ENCODE measurements at regions not wholly inside any gene's neighbourhood (a gene's known extent, or its start where the extent isn't known, plus 50 kb on each side); places are given as distances from the start of the nearest gene placed in this dataset.

GRCh38 chr6:166045860-166046200 lies 121.8 kb downstream of the TBXT start:
- no peak overlapping the region for H3K27ac ChIP-seq
- no peaks in the 10 kb centered on the region for H3K36me3 ChIP-seq
- H3K9me3 ChIP-seq = no peaks in the 10 kb centered on the region
- H3K4me3 ChIP-seq = no peak overlapping the region
- TF ChIP-seq CTCF (IDR thresholded peaks at IDR 0.05) = no peak
- ATAC-seq (ENCODE audit: insufficient number of reproducible peaks, low FRiP score, low read depth) (no peak), DNase-seq (ENCODE audit: low spot score) (no peak)
- no peaks in the 10 kb centered on the region for H3K27me3 ChIP-seq (replicated peaks; ENCODE audit: insufficient read depth)
- no peaks in the 10 kb centered on the region for H3K4me1 ChIP-seq (ENCODE audit: control insufficient read depth in 1 of 2, low read depth in 2 of 2)

- TF ChIP-seq CTCF (IDR thresholded peaks at IDR 0.05) = no peak
- DNase-seq (ENCODE audit: low spot score) = no peak
Observed at GRCh38 chr6:166045173-166045859, 122.3 kb downstream of the TBXT start.

GRCh38 chr6:166041277-166041676 lies 126.4 kb downstream of the TBXT start:
- no peaks in the 10 kb centered on the region for H3K27me3 ChIP-seq (replicated peaks; ENCODE audit: insufficient read depth)
- no peak overlapping the region for H3K4me3 ChIP-seq
- ATAC-seq (ENCODE audit: insufficient number of reproducible peaks, low FRiP score, low read depth) = no peak
- H3K9me3 ChIP-seq = no peaks in the 10 kb centered on the region
- no peak for TF ChIP-seq CTCF (IDR thresholded peaks at IDR 0.05)
- no peak for DNase-seq (ENCODE audit: low spot score)
- no peaks in the 10 kb centered on the region for H3K36me3 ChIP-seq
- no peak overlapping the region for H3K27ac ChIP-seq
- H3K4me1 ChIP-seq (ENCODE audit: control insufficient read depth in 1 of 2, low read depth in 2 of 2) = no peaks in the 10 kb centered on the region

More at GRCh38 chr6:166045173-166045859, 122.3 kb downstream of the TBXT start:
- no peaks in the 10 kb centered on the region for H3K36me3 ChIP-seq
- no peaks in the 10 kb centered on the region for H3K27me3 ChIP-seq (replicated peaks; ENCODE audit: insufficient read depth)
- no peaks in the 10 kb centered on the region for H3K4me1 ChIP-seq (ENCODE audit: control insufficient read depth in 1 of 2, low read depth in 2 of 2)
- no peak for ATAC-seq (ENCODE audit: insufficient number of reproducible peaks, low FRiP score, low read depth)
- H3K9me3 ChIP-seq = no peaks in the 10 kb centered on the region
- no peak overlapping the region for H3K27ac ChIP-seq
- no peak overlapping the region for H3K4me3 ChIP-seq

- Histone ChIP-seq H3K36me3 (no peaks in the 10 kb centered on the region), H3K9me3 (no peaks in the 10 kb centered on the region), H3K4me3 (no peak overlapping the region), H3K27me3 (replicated peaks; ENCODE audit: insufficient read depth) (no peaks in the 10 kb centered on the region), H3K27ac (no peak overlapping the region), H3K4me1 (ENCODE audit: control insufficient read depth in 1 of 2, low read depth in 2 of 2) (no peaks in the 10 kb centered on the region)
- ATAC-seq (ENCODE audit: insufficient number of reproducible peaks, low FRiP score, low read depth) (no peak), DNase-seq (ENCODE audit: low spot score) (no peak)
- TF ChIP-seq CTCF (IDR thresholded peaks at IDR 0.05) = no peak
Observed at GRCh38 chr6:166040292-166040691, 127.4 kb downstream of the TBXT start.

- no peaks in the 10 kb centered on the region for H3K9me3 ChIP-seq
- no peak overlapping the region for H3K4me3 ChIP-seq
- DNase-seq (ENCODE audit: low spot score) (no peak), ATAC-seq (ENCODE audit: insufficient number of reproducible peaks, low FRiP score, low read depth) (no peak)
- no peaks in the 10 kb centered on the region for H3K27me3 ChIP-seq (replicated peaks; ENCODE audit: insufficient read depth)
- no peak overlapping the region for H3K27ac ChIP-seq
- H3K4me1 ChIP-seq (ENCODE audit: control insufficient read depth in 1 of 2, low read depth in 2 of 2) = no peaks in the 10 kb centered on the region
- TF ChIP-seq CTCF (IDR thresholded peaks at IDR 0.05) = no peak
- no peaks in the 10 kb centered on the region for H3K36me3 ChIP-seq
Observed at GRCh38 chr6:166036316-166037095, 131.1 kb downstream of the TBXT start.

All from thoracic aorta (tissue), 2 donors.